ENCODE measurements at regions not wholly inside any gene's neighbourhood (a gene's known extent, or its start where the extent isn't known, plus 50 kb on each side); places are given as distances from the start of the nearest gene placed in this dataset.

- TF ChIP-seq CTCF (IDR thresholded peaks at IDR 0.05) (no peak), POLR2AphosphoS5 (IDR thresholded peaks at IDR 0.05) (no peak)
Measured at GRCh38 chr15:88716543-88717381, 77.9 kb downstream of the ISG20 start.
